NCI-H69 (cell line): ENCODE measurements at regions not wholly inside any gene's neighbourhood (a gene's known extent, or its start where the extent isn't known, plus 50 kb on each side); places are given as distances from the start of the nearest gene placed in this dataset.
"Not testable (repeated sequence)": the region's sequence is repeated elsewhere in the genome, so short reads cannot be mapped to it uniquely, and the experiment has no call there.

Source experiments
- DNase-seq: peaks from one replicate; lab custom pipeline; 2025; lab: John Stamatoyannopoulos, UW

GRCh38 chr5:179407191-179408175, 62.2 kb upstream of the ADAMTS2 start:
- DNase-seq: no peak

- no peak for DNase-seq
These were observed 61.0 kb upstream of the ADAMTS2 start for GRCh38 chr5:179406031-179406961.

- no peak for DNase-seq
These were observed 60.3 kb upstream of the ADAMTS2 start for GRCh38 chr5:179405426-179406030.

GRCh38 chr5:179405054-179405416, 59.8 kb upstream of the ADAMTS2 start:
- DNase-seq: no peak

GRCh38 chr5:179404321-179405053, 59.2 kb upstream of the ADAMTS2 start:
- no peak for DNase-seq

GRCh38 chr5:179403426-179404147, 58.3 kb upstream of the ADAMTS2 start:
- no peak for DNase-seq

- DNase-seq: not testable (repeated sequence)
These were observed 55.2 kb upstream of the ADAMTS2 start for GRCh38 chr5:179400435-179400834.

- DNase-seq: no peak
These were observed 54.8 kb upstream of the ADAMTS2 start for GRCh38 chr5:179400020-179400419.

- DNase-seq: not testable (repeated sequence)
These were observed 54.1 kb upstream of the ADAMTS2 start for GRCh38 chr5:179399327-179399726.

GRCh38 chr5:179397516-179397915, 52.3 kb upstream of the ADAMTS2 start:
- no peak for DNase-seq
